ENCODE measurements at regions not wholly inside any gene's neighbourhood (a gene's known extent, or its start where the extent isn't known, plus 50 kb on each side); places are given as distances from the start of the nearest gene placed in this dataset.

DNA sequence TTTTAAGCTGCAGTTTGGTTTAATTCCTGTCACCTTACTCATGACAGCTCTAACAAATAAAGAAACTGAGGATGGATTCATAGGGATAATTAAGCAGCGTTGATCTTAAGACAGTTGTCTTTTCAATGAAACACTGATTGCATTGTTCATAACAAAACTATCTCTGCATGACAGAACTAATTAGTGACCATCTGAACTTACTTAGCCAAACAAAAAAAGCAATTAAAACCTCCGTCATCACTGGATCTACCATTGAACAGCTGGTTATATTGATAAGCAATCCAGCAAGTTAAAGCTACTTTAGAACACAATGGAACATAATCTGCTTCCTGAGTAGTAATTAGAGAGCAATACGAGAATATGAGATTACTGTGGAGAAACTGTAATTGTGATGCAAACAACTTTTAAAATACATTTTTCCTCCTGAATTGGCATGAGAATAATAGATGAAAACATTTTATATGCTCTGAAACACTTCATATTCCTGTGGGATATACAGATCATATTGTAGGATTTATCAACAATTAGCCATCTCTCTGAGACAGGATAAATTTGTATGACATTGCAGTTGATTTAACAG, 2576.8 kb downstream of the PCDH7 start:
- DNase-seq = no peak

DNA sequence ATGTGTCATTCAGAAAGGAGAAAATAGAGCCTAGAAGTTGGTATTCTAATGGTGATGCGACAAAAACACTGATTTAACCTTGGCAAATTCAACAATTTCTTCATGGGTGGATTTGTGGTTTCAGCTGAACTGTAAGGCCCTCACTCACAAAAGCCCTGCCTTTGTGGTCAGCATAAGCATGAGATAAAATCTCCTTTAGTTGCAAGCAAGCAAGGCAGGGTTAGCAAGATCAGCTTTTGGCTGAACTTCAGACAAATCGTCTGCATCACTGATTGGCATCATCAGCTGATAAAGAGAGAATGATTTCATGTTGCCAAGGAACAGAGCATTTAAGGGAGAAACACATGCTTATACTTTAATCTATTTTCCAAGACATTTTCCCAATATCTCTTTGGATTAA, 2582.2 kb downstream of the PCDH7 start:
- DNase-seq = no peak

DNA sequence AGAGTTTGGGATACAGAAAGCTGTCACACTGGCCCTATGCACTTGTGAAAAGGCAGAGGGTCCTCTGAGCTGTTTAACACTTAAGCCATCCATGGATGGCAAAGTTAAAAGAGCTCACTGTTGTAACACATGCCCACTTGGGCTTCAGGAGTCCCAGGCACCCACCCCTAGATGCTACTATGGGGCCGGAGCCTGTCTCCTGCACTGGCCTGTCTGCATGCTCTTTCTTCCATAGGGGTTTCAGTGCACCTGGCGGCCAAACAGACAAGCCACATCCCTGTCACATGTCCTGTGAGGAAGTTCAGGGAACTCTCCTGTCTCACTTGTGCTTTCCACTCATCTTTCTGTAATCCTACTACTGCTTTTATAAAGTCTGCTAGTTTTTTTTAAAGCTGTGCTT, 2586.0 kb downstream of the PCDH7 start:
- no peak for DNase-seq

DNA sequence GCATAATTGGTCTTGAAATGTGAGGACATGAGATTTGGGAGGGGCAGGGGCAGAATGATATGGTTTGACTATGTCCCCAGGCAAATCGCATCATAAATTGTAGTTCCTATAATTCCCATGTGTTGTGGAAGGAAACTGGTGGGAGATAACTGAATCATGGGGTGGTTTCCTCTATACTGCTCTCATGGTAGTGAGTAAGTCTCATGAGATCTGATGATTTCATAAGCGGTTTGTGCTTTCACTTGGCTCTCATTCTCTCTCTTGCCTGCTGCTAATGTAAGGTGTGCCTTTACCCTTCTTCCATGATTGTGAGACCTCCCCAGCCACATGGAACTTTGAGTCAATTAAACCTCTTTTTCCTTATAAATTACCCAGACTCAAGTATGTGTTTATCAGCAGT, 2595.9 kb downstream of the PCDH7 start:
- DNase-seq = no peak

DNA sequence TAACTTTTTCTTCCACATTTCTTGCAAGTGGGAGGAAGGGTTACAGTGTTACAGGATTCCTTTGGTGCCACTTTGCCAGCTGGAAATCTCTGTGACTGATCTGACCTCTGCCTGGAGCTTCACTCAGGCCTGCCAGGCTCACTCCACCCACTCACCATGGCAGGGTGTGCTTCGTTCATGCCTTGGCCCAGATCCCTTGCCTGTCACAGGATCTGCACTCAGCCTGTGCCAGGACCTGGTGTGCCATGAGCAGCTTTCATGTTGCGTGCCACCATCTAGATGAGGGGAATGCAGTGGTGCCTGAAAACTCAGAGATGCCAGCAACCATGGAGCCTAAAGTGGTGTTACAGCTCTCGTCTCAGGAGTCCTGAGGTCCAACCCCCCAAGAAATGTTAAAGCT, 2596.4 kb downstream of the PCDH7 start:
- DNase-seq = no peak

DNA sequence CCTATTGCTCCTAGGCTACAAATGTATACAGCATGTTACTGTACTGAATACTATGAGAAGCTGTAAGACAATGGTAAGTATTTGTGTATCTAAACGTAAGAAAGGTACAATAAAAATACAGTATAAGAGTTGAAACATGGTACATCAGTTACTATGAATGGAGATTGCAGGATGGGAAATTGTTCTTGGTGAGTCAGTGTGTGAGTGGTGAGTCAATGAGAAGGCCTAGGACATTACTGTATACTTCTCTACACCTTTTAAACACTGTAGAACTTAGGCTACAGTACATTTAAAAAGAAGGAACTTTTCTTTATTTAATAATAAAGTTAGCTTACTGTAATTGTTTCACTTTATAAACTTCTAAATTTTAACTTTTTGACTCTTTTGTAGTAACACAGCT, 2603.2 kb downstream of the PCDH7 start:
- no peak for DNase-seq

DNA sequence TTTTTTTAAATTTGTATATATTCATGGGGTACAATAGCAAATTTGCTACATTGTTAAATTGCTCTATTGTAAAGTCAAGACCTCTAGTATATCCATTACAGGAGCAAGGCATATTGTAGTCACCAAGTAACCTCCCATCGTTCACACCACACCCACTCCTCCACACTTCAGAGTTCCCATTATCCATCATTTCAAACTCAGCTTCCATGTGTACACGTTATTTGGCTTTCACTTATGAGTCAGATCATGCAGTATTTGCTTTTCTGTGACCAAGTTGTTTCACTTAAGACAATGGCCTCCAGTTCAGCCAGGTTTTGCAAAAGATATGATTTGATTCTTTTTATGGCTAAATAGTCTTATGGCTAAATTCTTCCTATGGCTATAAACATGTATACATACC, 2614.2 kb downstream of the PCDH7 start:
- no peak for DNase-seq

DNA sequence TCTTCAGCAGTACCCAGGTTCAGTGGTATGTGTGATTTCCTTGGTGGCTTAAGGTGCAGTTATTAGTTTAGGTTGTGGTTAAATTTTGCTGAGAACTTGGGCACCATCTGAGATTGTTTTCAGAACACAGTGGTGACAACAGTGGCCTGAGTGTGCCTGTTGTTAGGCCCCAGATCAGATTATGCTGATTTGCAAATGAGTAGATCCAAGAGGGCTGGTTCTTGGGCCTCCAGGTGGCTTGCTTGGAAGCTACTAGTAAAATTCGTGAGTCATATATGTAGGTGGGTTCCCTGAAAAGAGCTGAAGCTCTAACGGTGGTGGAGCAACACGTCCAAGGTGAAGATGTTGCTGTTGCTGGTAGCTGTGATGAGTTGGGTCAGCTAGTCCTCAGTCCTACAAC, 2619.6 kb downstream of the PCDH7 start:
- no peak for DNase-seq

DNA sequence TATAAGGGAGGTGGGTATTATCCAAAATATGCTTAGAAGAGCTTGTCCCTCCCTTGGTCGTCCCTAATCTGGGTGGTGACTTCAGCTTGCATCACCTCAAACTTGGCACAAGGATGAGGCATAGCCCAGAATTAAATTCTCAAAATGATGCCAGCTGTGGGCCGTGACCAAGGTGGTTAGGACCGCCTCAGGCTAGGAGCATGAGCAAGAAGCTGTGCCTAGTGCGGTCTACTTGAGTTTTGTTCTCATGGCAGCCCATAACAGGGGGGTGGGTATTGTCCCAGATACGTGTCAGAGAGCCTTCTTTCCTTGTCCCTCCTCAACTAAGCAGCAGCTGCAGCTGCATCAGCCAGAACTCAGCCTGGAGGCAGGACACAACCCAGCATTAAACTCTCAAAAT, 2620.0 kb downstream of the PCDH7 start:
- no peak for DNase-seq

DNA sequence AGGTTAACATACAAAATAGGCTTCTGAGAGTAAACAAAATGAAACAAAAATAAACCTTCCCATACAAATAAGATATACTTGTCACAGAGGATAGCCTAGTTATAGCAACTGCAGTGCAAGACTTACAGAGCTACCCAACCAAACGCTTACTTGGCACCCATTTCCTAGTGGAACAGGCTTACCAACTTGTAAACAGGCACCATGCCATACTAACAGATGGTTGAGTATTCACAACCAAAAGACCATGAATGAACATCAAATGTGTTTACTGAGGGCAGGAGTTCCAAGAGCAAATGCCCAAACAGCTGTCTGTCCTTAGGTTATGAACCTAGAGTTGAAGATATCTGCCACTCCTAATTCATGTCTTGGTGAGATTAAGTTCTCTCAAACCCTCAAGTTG, 2629.2 kb downstream of the PCDH7 start:
- DNase-seq = no peak

DNA sequence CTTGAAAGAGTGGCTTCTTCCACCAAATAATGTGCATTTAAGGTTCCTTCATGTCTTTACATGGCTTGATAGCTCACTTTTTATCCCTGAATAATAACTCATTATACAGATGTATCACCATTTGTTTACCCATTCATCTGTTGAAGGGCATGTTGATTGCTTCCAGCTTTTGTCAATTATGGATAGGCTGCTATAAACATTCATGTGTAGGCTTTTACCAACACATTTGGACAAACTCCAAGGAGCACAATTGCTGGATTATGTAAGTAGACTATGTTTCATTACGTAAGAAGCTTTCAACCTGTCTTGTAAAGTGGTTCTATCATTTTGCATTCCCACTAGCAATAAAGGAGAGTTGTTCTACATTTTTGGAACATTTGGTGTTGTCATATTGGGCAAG, 2637.0 kb downstream of the PCDH7 start:
- DNase-seq = no peak

DNA sequence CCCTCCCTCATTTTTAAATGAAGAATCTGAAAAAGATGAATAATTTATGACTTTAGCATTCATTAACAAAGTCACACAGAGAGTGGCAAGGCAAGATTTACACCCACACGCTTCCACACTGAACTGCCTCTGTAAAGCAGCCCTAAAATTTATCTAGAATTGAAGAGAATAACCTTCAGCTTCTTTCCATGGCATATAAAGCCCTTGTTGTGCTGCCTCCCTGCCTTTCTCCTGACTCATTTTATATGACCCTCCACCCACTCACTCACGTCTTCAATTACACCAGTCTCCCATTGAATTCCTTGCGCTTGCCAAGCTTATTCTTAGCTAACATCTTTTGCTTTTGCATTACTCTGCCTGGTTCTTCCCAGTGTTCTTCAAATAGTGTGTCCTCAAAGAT, 2649.3 kb downstream of the PCDH7 start:
- DNase-seq = no peak

DNA sequence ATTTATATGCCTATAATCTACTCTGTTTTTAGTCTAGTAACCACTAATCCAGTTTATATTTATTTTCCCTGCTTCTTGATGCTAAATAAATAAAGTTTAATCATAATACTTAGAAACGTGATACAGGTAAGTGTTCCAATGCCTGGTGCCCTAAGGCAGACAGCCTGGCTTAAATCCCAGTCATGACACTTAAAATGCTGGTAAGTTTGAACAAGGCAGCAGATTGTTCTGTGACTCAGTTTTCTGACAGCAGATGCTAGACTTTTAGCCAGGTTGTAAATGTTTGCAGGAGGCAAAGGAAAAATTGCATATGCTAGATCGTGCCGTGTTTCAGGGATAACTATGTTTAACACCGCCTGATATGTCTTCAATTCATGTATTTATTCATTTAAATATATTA, 2661.6 kb downstream of the PCDH7 start:
- no peak for DNase-seq

DNA sequence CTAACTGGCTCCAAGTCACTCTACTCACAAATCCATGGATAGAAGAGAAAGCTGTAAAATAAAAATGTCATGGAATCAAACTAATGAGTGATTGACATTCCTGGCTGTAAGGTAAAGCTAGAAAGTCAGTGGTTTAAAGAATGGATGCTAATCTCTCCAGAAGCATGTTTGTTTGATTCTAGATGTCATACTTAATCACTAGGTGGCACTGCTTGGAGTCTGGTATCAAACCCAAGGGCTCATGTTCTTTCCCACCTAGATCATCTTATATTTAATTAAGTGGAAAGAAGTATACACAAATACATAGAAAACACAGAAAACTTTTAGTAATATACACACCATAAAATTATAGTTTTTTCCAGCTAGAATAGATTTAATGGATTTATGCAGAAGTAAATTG, 2666.6 kb downstream of the PCDH7 start:
- DNase-seq = no peak

DNA sequence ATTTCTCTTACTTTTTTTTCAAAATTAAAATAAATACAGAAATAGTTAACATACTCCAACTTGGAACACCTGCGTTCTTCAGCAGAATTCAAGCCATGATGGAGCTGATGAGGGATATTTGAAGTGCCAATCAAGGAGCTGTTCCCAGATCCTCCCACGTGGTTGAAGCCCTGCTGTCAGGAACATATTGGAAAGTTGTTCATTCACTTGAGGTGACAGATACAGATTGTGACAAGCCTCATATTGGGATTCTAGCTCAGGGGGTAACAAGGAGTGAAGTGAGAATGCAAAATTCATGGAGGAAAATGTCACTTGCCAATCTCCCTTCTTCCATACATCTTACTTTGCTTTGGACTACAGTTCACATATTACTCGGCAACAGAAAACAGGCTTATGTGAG, 2670.8 kb downstream of the PCDH7 start:
- DNase-seq = no peak

DNA sequence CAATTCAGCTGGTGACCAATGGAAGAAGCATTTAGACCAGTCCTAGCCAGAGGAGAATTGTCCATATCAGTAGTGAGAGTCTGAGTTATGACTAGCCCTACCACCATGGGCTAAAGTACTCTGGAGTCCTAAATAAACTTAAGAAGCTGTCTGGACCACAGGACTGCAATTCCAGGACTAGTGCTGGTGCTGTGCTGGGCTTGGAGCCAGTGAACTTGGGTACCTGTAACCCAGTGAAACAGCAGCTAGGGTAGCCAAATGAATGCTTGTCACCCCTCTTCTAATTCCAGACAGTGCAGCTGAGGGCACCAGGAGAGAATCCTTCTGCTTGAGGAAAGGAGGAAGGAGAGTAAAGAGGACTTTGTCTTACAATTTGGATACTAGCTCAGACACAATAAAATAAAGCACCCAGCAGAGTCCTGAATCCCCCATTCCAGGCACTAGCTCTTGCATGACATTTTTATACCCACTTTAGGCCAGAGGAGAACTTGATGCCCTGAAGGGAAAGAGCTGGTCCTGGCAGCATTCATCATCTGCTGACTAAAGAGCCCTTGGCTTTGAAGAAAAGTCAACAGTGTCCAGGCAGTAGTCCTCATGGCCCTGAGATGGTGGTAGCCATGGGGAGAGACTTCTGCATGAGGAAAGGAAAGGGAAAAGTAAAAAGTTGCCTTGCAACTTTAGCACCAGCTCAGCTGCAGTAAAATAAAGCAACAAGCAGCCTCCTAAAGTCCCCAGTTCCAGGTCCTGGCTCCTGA, 2675.7 kb downstream of the PCDH7 start:
- no peak for DNase-seq

DNA sequence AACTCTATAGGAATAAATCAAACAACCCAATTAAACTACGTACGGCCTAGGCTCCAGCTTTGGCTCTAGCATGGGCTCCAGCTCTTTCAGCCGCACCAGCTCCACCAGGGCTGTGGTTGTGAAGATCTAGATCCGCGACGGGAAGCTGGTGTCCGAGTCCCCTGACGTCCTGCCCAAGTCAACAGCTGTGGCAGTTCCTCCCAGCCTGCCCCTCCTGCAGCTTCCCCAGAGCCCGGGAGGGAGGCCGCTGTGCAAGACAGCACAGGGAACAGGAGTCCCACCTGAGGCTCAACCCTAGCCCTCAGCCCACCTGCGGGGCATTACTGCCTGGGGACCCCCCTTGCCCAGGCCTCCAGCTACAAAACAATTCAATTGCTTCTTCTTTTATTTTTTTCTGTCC, 2680.3 kb downstream of the PCDH7 start:
- DNase-seq = no peak

DNA sequence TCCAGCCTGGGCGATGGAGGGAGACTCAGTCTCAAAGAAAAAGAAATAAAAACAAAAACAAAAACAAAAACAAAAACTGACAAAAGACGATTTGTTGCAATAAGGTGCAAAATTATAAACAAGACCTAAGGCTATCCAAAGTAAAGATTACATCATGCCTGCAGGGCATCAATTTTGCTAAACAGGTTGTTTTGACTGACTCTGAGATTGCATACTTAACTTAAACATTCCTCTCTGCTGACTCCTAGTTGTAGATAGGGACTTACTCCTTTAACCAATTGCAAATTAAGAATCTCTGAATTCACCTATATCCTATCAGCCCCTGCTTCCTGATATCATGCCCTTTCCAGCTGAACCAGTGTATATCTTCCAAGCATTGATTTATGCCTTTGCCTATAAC, 2687.3 kb downstream of the PCDH7 start:
- DNase-seq = no peak

DNA sequence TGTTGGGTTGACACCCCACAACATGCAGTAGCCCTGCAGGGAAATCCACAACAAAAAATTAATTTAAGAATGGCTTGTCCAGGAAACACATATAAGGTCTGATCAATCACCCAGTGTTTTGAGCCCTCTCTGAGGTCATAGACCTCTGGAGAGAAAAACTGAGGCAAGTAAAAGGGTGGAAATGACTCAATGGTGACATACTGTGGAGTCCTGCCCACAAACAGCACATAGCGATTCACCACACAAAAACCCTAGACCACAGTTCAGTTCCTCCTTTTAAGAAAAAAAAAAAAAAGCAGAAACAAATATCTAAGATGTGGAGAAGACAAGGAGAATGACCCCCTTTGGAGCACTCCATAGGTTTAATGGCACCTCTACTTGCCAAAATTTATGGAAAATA, 2691.0 kb downstream of the PCDH7 start:
- no peak for DNase-seq

DNA sequence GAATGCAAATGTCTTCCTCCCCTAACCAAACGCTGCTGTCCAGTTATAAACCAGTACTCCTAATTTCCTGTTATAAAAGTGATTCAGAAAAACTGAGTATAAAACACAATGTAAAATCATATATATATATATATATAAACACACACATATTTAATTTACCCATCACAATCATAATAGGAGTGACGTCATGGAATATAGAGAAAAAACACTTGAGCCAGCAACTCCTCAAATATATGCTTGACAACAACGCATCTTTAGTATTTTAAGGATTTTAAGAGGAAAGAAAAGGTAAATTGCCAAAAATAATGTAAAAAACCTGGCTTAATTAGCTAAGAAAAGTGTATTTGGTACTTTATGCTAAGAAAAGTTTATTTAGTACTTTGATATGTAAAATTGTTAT, 2701.7 kb downstream of the PCDH7 start:
- no peak for DNase-seq

DNA sequence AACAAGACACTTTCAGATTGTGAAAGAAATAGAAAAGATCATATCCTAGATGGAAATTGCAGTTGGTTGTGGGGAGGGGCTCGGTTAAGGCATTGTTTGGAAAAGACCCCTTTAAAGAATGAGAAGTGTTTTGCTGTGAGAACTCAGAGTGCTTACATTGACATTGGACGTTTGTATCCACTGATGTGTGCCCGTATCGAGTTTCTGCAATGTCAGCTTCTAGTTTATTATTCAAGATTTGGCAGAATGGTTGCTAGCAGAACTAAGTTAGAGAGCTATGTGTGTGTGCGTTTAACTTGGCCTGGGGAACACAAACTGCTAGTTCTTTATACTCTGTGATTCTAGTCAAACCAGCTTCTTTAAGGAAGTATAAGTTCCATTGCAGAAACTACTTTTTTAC, 2702.5 kb downstream of the PCDH7 start:
- no peak for DNase-seq

DNA sequence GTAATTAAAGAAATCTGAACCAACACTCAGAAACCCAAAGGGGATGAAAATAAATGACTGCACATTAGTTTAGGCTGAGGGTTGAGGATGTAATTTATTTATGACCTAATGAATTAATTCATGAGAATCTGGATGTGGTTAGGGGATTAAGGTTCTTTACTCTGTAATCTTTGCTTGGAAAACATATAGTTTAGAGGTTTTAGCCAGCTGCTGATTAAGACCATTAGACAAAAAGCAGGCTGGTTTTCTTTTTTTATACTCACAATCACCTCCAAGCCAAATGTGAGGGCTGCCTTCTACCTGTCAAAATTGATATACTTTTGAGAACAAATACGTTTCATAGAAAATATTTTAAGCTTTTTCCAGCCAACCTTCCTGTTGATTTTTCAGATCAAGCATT, 2705.8 kb downstream of the PCDH7 start:
- no peak for DNase-seq

DNA sequence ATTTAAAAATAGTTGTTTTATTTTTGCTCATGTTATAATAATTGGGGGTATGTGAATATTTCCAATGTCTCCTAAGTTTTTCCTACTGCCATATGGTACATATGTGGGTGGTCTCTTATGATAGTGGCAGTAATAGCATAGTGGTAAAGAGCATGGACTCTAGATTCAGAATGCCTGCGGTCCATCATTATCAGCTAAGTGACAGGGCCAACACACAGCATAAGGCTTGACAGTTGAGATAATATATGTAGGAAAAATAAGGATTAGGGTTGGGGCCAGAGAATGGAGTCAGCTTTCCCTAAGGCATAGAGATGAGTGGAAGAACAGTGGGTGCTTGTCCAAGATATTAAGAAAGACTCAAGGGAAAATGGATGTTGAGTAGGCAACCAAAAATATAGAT, 2707.5 kb downstream of the PCDH7 start:
- DNase-seq = no peak

DNA sequence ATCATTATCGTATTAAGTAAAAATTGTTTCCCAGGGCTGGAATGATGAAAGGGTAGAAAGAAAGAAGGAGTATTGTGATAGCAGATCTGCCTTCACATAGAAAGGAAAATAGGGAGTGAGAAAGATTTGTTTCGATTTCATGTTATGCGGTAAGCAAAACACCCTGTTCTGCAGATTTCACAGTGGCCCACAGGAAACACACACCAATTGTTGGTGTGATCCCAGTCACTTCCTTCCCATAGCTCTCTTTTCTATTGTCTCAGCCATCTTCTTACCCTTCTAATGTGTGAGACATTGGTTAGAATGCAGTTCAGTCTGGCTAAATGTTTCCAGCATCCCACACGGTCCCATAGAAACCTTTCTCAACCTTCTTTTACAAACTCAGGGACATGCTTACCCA, 2709.8 kb downstream of the PCDH7 start:
- no peak for DNase-seq

DNA sequence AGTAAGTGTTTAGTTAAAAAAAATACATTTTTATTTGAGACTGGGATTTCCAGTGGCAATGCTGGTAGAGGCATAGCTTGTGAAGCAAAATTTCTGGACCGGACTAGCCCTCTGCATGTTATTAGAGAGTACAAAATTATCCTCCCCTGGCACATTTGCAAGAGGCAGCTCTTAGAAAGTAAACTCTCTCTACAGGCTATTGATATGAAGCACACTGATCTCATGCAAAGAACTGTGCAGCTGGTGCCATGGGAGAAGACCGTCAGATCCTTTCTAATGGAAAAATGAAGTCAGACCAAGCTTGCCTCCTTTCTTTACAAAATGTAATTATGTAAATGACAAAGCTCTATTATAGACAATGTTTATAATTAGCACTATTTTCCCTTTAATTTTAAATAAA, 2717.2 kb downstream of the PCDH7 start:
- no peak for DNase-seq

Data from NCI-H1436 treated with DMSO at 0.1 percent for 48 hours (cell line).